Panc1 (cell line): ENCODE measurements at regions not wholly inside any gene's neighbourhood (a gene's known extent, or its start where the extent isn't known, plus 50 kb on each side); places are given as distances from the start of the nearest gene placed in this dataset.

Experiments used
- ATAC-seq: fragments of 200-7000 bp; cut with Tn5 transposase; 2 replicates; pipeline ENCODE4 v1.9.1; 2020; ENCODE audit warnings: mild to moderate bottlenecking, moderate library complexity
- BruUV-seq: library from RNA; stranded (reverse); fragments of 400-500 nt; replicated peaks from 2 replicates; lab custom pipeline; 2021; lab: Mats Ljungman, UMichigan
- CTCF ChIA-PET: fragments of 300-600 bp; sonication (Branson Sonifier 250); formaldehyde crosslinking; loops from one replicate; lab custom pipeline; 2022; ENCODE audit warnings: antibody characterized with exemption; lab: Charles Lee
- POLR2A ChIA-PET: fragments of 300-600 bp; sonication (Branson Sonifier 250); formaldehyde crosslinking; loops from one replicate; lab custom pipeline; 2022; ENCODE audit warnings: antibody characterized with exemption; lab: Charles Lee
- DNase-seq: peaks from one replicate; pipeline ENCODE4 v3.0.0-alpha.2; 2010; ENCODE audit warnings: low read depth, low spot score
- H3K27ac ChIP-seq: 2 replicates; pipeline ENCODE4 v1.5.1; 2011; ENCODE audit warnings: mild to moderate bottlenecking, low read length, inconsistent platforms
- H3K27me3 ChIP-seq: fragments of 200-500 bp; sonication (Bioruptor generic); 2 replicates; pipeline ENCODE4 v1.6.0; 2014; ENCODE audit warnings: low read length, inconsistent platforms; ENCODE audit not compliant: control insufficient read depth, insufficient read depth
- H3K36me3 ChIP-seq: fragments of 200-500 bp; sonication (Bioruptor generic); 2 replicates; pipeline ENCODE4 v1.5.1; 2014; ENCODE audit warnings: inconsistent platforms, mild to moderate bottlenecking, low read length, moderate library complexity; ENCODE audit not compliant: control insufficient read depth, insufficient read depth
- H3K4me1 ChIP-seq: 2 replicates; pipeline ENCODE4 v1.5.1; 2011; ENCODE audit warnings: inconsistent platforms, mild to moderate bottlenecking, low read length, moderate library complexity; ENCODE audit not compliant: control insufficient read depth, insufficient read depth
- H3K4me3 ChIP-seq, 2 experiments: 2 replicates each; pipeline ENCODE4 v1.5.1; 2011 to 2012; ENCODE audit warnings: low read depth in 2 of 2, low read length in 2 of 2, mild to moderate bottlenecking in 2 of 2, inconsistent platforms in 1 of 2, moderate library complexity in 1 of 2
- H3K9me3 ChIP-seq: fragments of 200-500 bp; sonication (Bioruptor generic); 2 replicates; pipeline ENCODE4 v1.5.1; 2014; ENCODE audit warnings: low read depth, mild to moderate bottlenecking, inconsistent platforms, low read length, moderate library complexity; ENCODE audit not compliant: control insufficient read depth, insufficient read depth
- POLR2AphosphoS5 ChIP-seq: IDR thresholded peaks from 2 replicates; pipeline ENCODE4 v1.6.1; 2012; ENCODE audit warnings: mild to moderate bottlenecking, low read depth, low read length, moderate library complexity
- SIN3A ChIP-seq: IDR thresholded peaks from 2 replicates; pipeline ENCODE4 v1.6.1; 2012; ENCODE audit warnings: low read depth, mild to moderate bottlenecking, low read length, moderate library complexity, borderline replicate concordance; ENCODE audit not compliant: insufficient read depth
- TCF7L2 ChIP-seq: IDR thresholded peaks from 2 replicates; pipeline ENCODE4 v1.6.1; 2011; ENCODE audit warnings: mild to moderate bottlenecking, low read depth, low read length, inconsistent platforms
- in situ Hi-C: cut with HindIII; loops from 2 replicates; pipeline ENCODE4 v1.10.0; 2016; ENCODE audit warnings: low sequenced_read_pairs, low pct_unique_long_range_greater_than_20kb
- intact Hi-C: fragments of 100-400 bp; cut with micrococcal nuclease; formaldehyde crosslinking; loops from one replicate; pipeline ENCODE4 v1.10.0; 2022; ENCODE audit not compliant: unreplicated experiment
- TF ChIP-seq, protein P1 (sequence below), 2 experiments: IDR thresholded peaks; 2 replicates each; pipeline ENCODE4 v1.6.1; 2011 to 2012; ENCODE audit warnings: low read depth in 2 of 2, control low read depth in 1 of 2, low read length in 1 of 2, mild to moderate bottlenecking in 1 of 2, moderate library complexity in 1 of 2; ENCODE audit not compliant: insufficient read depth in 1 of 2
- TF ChIP-seq, protein P2 (sequence below): fragments of 450-650 bp; IDR thresholded peaks from 2 replicates; pipeline ENCODE4 v1.5.1; 2017; ENCODE audit warnings: mild to moderate bottlenecking

DNA sequence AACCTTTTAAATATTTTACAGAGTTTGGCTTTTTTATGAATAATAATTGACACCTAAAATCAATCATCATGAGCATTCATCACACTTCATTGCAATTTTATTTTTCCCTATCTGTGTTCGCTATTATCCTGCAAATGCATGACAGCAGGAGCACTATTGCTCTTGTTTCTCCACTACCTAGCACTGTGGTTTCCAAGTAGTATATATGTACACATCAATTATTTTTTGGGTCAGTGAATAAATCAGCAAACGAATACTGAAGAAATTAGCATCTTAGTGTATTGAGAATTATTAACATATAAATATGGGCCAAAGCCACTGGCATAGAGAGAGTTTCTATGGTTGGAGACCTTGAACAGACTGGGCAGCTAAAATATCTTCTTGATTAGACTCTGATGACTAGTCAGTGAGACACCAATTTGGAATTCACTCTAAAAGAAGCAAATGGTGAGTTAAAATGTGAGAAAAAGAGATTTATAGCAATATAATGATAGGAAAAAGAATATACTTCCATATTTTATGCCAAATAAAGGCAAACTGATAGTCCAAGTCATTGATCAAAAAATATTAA is 731.1 kb upstream of the LUZP2 start:
- intact Hi-C loops: no loop called here
- no peaks in the 10 kb centered on the region for H3K36me3 ChIP-seq
- BruUV-seq: no TSS peak
- no peak for DNase-seq
- CTCF ChIA-PET: no interaction called here
- no peak overlapping the region for H3K4me3 ChIP-seq
- H3K27me3 ChIP-seq: no peaks in the 10 kb centered on the region
- peaks cover 12% of the 10 kb centered on the region for H3K9me3 ChIP-seq
- H3K27ac ChIP-seq: no peak overlapping the region
- ATAC-seq: no peak
- in situ Hi-C loops: no loop called here
- TF ChIP-seq SIN3A: no peak
- POLR2A ChIA-PET: no interaction called here
- no peaks in the 10 kb centered on the region for H3K4me1 ChIP-seq

DNA sequence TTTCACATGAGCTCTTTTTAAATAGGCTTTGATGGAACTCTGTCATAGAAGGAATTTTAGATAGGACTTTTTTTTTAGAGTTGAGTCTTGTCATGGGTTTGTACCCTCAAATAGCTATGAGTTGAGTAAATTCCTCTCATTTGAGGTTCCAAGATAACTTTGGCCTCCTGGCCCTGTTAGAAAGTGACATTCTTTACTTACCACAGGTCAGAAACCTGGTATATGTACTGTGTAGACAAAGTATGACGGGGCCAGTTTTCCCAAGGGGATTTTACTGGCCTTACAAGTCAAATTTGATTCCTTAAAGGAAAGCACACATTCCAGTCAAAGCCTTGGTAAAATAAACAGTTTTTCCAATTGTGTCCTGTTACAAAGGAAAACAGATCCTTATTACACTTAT is 729.3 kb upstream of the LUZP2 start:
- no peak for DNase-seq
- ATAC-seq: no peak
- Histone ChIP-seq H3K36me3 (no peaks in the 10 kb centered on the region), H3K27ac (no peak overlapping the region), H3K4me1 (no peaks in the 10 kb centered on the region), H3K27me3 (no peaks in the 10 kb centered on the region), H3K4me3 (no peak overlapping the region), H3K9me3 (peaks cover 12% of the 10 kb centered on the region)
- POLR2A ChIA-PET: no interaction called here
- CTCF ChIA-PET: no interaction called here
- in situ Hi-C loops: no loop called here
- intact Hi-C loops: no loop called here
- TF ChIP-seq, protein P1, sequence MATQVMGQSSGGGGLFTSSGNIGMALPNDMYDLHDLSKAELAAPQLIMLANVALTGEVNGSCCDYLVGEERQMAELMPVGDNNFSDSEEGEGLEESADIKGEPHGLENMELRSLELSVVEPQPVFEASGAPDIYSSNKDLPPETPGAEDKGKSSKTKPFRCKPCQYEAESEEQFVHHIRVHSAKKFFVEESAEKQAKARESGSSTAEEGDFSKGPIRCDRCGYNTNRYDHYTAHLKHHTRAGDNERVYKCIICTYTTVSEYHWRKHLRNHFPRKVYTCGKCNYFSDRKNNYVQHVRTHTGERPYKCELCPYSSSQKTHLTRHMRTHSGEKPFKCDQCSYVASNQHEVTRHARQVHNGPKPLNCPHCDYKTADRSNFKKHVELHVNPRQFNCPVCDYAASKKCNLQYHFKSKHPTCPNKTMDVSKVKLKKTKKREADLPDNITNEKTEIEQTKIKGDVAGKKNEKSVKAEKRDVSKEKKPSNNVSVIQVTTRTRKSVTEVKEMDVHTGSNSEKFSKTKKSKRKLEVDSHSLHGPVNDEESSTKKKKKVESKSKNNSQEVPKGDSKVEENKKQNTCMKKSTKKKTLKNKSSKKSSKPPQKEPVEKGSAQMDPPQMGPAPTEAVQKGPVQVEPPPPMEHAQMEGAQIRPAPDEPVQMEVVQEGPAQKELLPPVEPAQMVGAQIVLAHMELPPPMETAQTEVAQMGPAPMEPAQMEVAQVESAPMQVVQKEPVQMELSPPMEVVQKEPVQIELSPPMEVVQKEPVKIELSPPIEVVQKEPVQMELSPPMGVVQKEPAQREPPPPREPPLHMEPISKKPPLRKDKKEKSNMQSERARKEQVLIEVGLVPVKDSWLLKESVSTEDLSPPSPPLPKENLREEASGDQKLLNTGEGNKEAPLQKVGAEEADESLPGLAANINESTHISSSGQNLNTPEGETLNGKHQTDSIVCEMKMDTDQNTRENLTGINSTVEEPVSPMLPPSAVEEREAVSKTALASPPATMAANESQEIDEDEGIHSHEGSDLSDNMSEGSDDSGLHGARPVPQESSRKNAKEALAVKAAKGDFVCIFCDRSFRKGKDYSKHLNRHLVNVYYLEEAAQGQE (IDR thresholded peaks at IDR 0.05; ENCODE audit: insufficient read depth in 1 of 2, low read depth in 2 of 2, low read length in 1 of 2): no peak
- no peak for TF ChIP-seq POLR2AphosphoS5
- TF ChIP-seq, protein P2, sequence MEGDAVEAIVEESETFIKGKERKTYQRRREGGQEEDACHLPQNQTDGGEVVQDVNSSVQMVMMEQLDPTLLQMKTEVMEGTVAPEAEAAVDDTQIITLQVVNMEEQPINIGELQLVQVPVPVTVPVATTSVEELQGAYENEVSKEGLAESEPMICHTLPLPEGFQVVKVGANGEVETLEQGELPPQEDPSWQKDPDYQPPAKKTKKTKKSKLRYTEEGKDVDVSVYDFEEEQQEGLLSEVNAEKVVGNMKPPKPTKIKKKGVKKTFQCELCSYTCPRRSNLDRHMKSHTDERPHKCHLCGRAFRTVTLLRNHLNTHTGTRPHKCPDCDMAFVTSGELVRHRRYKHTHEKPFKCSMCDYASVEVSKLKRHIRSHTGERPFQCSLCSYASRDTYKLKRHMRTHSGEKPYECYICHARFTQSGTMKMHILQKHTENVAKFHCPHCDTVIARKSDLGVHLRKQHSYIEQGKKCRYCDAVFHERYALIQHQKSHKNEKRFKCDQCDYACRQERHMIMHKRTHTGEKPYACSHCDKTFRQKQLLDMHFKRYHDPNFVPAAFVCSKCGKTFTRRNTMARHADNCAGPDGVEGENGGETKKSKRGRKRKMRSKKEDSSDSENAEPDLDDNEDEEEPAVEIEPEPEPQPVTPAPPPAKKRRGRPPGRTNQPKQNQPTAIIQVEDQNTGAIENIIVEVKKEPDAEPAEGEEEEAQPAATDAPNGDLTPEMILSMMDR: no peak
- no peak for TF ChIP-seq TCF7L2
- TF ChIP-seq SIN3A: no peak
- no TSS peak for BruUV-seq

DNA sequence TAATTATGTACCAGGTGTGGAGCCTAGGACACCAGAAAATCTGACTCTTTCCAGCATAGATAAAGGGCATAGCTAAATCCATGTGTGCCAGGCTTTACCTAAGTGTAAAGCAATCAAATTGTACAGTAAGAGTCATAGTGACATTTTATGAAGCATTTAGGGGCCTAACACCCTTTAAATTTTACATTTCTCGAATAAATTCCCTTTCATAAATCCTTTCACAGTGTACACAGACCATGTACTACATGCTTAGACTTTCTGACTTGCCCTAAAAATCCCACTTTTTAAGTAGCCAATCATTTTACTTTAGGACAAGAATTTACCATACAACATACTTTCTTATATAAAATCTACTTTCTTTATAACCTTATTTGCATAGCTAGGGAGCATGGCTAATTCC is 727.6 kb upstream of the LUZP2 start:
- Histone ChIP-seq H3K27me3 (no peaks in the 10 kb centered on the region), H3K27ac (no peak overlapping the region), H3K36me3 (no peaks in the 10 kb centered on the region), H3K4me3 (no peak overlapping the region), H3K4me1 (no peaks in the 10 kb centered on the region), H3K9me3 (peaks cover 12% of the 10 kb centered on the region)
- POLR2A ChIA-PET: no interaction called here
- in situ Hi-C loops: no loop called here
- BruUV-seq: no TSS peak
- intact Hi-C loops: no loop called here
- ATAC-seq (no peak), DNase-seq (no peak)
- TF ChIP-seq TCF7L2: no peak
- TF ChIP-seq, protein P1 (IDR thresholded peaks at IDR 0.05; ENCODE audit: insufficient read depth in 1 of 2, low read depth in 2 of 2, low read length in 1 of 2): no peak
- no peak for TF ChIP-seq POLR2AphosphoS5
- CTCF ChIA-PET: no interaction called here
